A673 (cell line): ENCODE measurements at regions not wholly inside any gene's neighbourhood (a gene's known extent, or its start where the extent isn't known, plus 50 kb on each side); places are given as distances from the start of the nearest gene placed in this dataset.

Experiments used
- BruUV-seq: library from RNA; stranded (reverse); fragments of 400-500 nt; replicated peaks from 2 replicates; lab custom pipeline; 2021; lab: Mats Ljungman, UMichigan
- CTCF ChIA-PET: fragments of 300-600 bp; sonication (Branson Sonifier 250); formaldehyde crosslinking; loops from one replicate; lab custom pipeline; 2022; ENCODE audit warnings: antibody characterized with exemption; lab: Charles Lee
- POLR2A ChIA-PET: fragments of 300-600 bp; sonication (Branson Sonifier 250); formaldehyde crosslinking; loops from one replicate; lab custom pipeline; 2022; ENCODE audit warnings: antibody characterized with exemption; ENCODE audit not compliant: low non-redundant PET; lab: Charles Lee
- DNase-seq: peaks from one replicate; pipeline ENCODE4 v3.0.0-alpha.2; 2015; ENCODE audit warnings: low spot score
- H3K27ac ChIP-seq: fragments of 200-600 bp; sonication (generic); 2 replicates; pipeline ENCODE4 v1.5.1; 2016; ENCODE audit warnings: mixed run types, low read depth, mild to moderate bottlenecking, mixed read lengths, antibody characterized with exemption, low read length; ENCODE audit not compliant: poor library complexity, severe bottlenecking
- H3K27me3 ChIP-seq: fragments of 200-600 bp; sonication (generic); replicated peaks from 2 replicates; pipeline ENCODE4 v1.6.1; 2017; ENCODE audit warnings: mixed run types, low read depth, mild to moderate bottlenecking, mixed read lengths, antibody characterized with exemption, low read length; ENCODE audit not compliant: insufficient read depth, poor library complexity
- H3K36me3 ChIP-seq: fragments of 200-600 bp; sonication (generic); 2 replicates; pipeline ENCODE4 v1.6.1; 2016; ENCODE audit warnings: mixed run types, mild to moderate bottlenecking, mixed read lengths, antibody characterized with exemption, low read length; ENCODE audit not compliant: insufficient read depth, poor library complexity, severe bottlenecking
- H3K4me1 ChIP-seq: fragments of 200-600 bp; sonication (generic); 2 replicates; pipeline ENCODE4 v1.6.1; 2017; ENCODE audit warnings: mixed run types, mild to moderate bottlenecking, mixed read lengths, antibody characterized with exemption, low read length; ENCODE audit not compliant: insufficient read depth, poor library complexity, severe bottlenecking
- H3K4me3 ChIP-seq: fragments of 200-600 bp; sonication (generic); 2 replicates; pipeline ENCODE4 v1.5.1; 2016; ENCODE audit warnings: low read depth, mixed run types, mild to moderate bottlenecking, mixed read lengths, low read length; ENCODE audit not compliant: poor library complexity, severe bottlenecking
- H3K9me3 ChIP-seq: fragments of 200-600 bp; sonication (generic); 2 replicates; pipeline ENCODE4 v1.6.1; 2016; ENCODE audit warnings: mixed run types, low read depth, mild to moderate bottlenecking, mixed read lengths, antibody characterized with exemption, low read length; ENCODE audit not compliant: poor library complexity, severe bottlenecking
- CTCF ChIP-seq: fragments of 300-800, 200-600 bp; sonication (generic); conservative IDR thresholded peaks from 2 replicates; pipeline ENCODE4 v1.5.1; 2017; ENCODE audit warnings: low read depth, mild to moderate bottlenecking, antibody characterized with exemption, low read length, moderate library complexity, mixed read lengths
- EZH2 ChIP-seq: fragments of 200-600 bp; sonication (generic); IDR thresholded peaks from 2 replicates; pipeline ENCODE4 v1.6.1; 2017; ENCODE audit warnings: borderline replicate concordance, low read depth, mild to moderate bottlenecking, mixed read lengths, antibody characterized with exemption, low read length; ENCODE audit not compliant: poor library complexity, severe bottlenecking
- intact Hi-C: fragments of 100-400 bp; cut with micrococcal nuclease; formaldehyde crosslinking; loops from one replicate; pipeline ENCODE4 v1.10.0; 2022; ENCODE audit not compliant: unreplicated experiment

GRCh38 chr2:58767828-58768714, 526.9 kb upstream of the FANCL start:
- CTCF ChIA-PET = interaction anchor here (0.6 kb wide), 1 partner anchor 957 kb away, joined by 6 read pairs; no protein-coding TSS in a partner anchor
- H3K27me3 ChIP-seq = peaks cover 10% of the 10 kb centered on the region
- no peaks in the 10 kb centered on the region for H3K36me3 ChIP-seq
- intact Hi-C loops = loop anchor here (10.0 kb wide), 2 partner anchors 257 to 1787 kb away; partner anchors contain the start of gene BCL11A
- H3K4me3 ChIP-seq = no peak overlapping the region
- H3K9me3 ChIP-seq = no peaks in the 10 kb centered on the region
- H3K27ac ChIP-seq = no peak overlapping the region
- H3K4me1 ChIP-seq = peaks cover 12% of the 10 kb centered on the region
- POLR2A ChIA-PET = no interaction called here
- no peak for TF ChIP-seq CTCF
- no peak for TF ChIP-seq EZH2
- no TSS peak for BruUV-seq
- DNase-seq = peak; percentile 54

GRCh38 chr2:58764338-58765104, 523.4 kb upstream of the FANCL start:
- no peaks in the 10 kb centered on the region for H3K9me3 ChIP-seq
- H3K4me1 ChIP-seq = peaks cover 12% of the 10 kb centered on the region
- no TSS peak for BruUV-seq
- no peak overlapping the region for H3K27ac ChIP-seq
- no peak for DNase-seq
- H3K27me3 ChIP-seq = peaks cover 10% of the 10 kb centered on the region
- intact Hi-C loops = loop anchor here (5.0 to 10.0 kb wide), 3 partner anchors 260 to 1818 kb away; partner anchors contain the start of gene BCL11A
- H3K36me3 ChIP-seq = no peaks in the 10 kb centered on the region
- no peak for TF ChIP-seq CTCF
- TF ChIP-seq EZH2 = no peak
- no peak overlapping the region for H3K4me3 ChIP-seq
- POLR2A ChIA-PET = interaction anchor here (0.6 kb wide), 1 partner anchor 261 kb away, joined by 3 read pairs; no protein-coding TSS in a partner anchor
- CTCF ChIA-PET = no interaction called here

GRCh38 chr2:58762176-58762781, 521.2 kb upstream of the FANCL start:
- BruUV-seq = no TSS peak
- H3K27ac ChIP-seq = no peak overlapping the region
- intact Hi-C loops = loop anchor here (2.0 to 10.0 kb wide), 4 partner anchors 263 to 1820 kb away; partner anchors contain the start of gene BCL11A
- no peaks in the 10 kb centered on the region for H3K9me3 ChIP-seq
- CTCF ChIA-PET = no interaction called here
- TF ChIP-seq CTCF = peak; percentile 71
- no peak for TF ChIP-seq EZH2
- POLR2A ChIA-PET = no interaction called here
- no peaks in the 10 kb centered on the region for H3K36me3 ChIP-seq
- H3K4me1 ChIP-seq = no peaks in the 10 kb centered on the region
- DNase-seq = peak; percentile 77
- H3K4me3 ChIP-seq = no peak overlapping the region
- H3K27me3 ChIP-seq = no peaks in the 10 kb centered on the region
